Anterior cingulate cortex (tissue), 58 donors: ENCODE measurements at regions not wholly inside any gene's neighbourhood (a gene's known extent, or its start where the extent isn't known, plus 50 kb on each side); places are given as distances from the start of the nearest gene placed in this dataset.
"Not testable (repeated sequence)": the region's sequence is repeated elsewhere in the genome, so short reads cannot be mapped to it uniquely, and the experiment has no call there.

Experiments
- DNase-seq, 58 donors: peaks; one replicate each; lab custom pipeline; 2025; lab: John Stamatoyannopoulos, UW

DNA sequence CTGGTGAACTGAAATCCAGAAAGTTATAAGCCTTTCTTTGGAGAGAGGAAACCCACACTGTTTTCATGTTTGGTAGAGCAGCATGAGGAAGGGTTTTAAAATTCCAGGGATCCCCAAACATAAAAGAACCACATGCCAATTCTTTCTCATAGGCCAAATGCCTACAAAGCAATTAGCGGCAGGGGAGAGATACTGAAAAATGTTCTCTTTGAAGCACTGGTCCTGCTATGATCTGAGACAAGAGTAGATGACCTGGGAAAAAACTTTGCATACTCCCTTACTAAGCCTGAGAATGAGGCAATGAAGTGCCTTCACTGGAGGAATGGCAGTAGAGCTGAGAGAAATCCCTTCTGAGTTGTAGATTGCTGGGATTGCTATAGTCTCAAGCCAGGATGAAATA, 1261.7 kb downstream of the DSC3 start:
- DNase-seq: no peak

DNA sequence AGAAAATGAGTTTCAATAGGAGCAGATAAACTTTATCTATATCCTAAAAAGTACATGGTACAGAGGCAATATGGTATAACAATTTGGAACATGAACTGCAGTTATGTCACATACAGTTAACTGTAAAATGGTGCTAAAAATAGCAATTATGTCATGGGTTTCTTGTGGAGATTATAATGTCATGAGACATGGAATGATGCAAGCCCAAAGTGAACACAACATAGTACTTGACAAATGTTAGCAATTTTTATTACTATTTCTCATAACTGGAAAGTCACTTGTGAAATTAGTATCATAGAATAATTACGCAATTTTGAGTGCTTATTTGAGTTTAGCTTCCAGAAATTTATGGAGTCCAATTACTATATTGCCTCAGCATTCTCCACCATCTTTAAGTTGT, 1263.4 kb downstream of the DSC3 start:
- no peak for DNase-seq

DNA sequence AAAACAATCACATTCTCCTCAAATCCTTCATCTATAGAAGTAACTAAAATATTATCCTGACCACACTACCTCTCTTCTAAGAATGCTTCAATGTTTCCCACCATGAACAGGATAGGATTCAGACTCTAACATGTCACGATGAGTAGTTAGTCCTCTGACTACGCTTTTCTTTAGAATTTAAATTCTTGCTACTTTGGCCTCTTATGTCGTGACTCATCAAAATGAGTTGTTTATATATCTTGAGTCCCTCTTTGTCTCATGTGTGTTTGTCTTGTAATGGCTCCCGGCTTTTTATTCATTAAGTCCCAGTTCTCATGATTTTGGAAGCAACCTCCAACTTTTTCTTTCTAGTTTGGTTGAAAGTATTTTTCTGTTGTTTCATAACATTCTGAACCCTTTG, 1289.2 kb downstream of the DSC3 start:
- no peak for DNase-seq

GRCh38 chr18:29749704-29750103, 1292.8 kb downstream of the DSC3 start:
- no peak for DNase-seq

DNA sequence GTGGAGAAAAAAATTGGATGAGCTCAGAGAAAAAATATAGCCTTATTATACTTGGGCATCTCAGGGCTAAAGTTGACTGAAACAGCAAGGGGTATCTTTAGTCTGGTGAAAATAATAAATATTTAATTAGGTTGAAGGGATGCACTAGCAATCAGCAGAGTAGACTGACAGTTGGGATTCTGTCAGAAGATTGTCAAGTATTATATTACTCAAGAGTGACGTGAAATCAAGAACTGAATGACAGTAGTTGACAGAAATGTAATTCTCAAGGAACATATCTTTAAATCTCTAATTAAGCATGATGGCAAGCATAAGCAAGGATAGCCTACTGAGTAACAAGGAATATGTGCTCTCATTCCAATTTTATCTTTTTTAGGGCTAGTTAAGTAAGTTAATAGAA, 1301.1 kb downstream of the DSC3 start:
- DNase-seq: no peak

GRCh38 chr18:29737620-29738019, 1304.9 kb downstream of the DSC3 start:
- no peak for DNase-seq

- no peak for DNase-seq
These were observed 1305.4 kb downstream of the DSC3 start for GRCh38 chr18:29737190-29737589.

DNA sequence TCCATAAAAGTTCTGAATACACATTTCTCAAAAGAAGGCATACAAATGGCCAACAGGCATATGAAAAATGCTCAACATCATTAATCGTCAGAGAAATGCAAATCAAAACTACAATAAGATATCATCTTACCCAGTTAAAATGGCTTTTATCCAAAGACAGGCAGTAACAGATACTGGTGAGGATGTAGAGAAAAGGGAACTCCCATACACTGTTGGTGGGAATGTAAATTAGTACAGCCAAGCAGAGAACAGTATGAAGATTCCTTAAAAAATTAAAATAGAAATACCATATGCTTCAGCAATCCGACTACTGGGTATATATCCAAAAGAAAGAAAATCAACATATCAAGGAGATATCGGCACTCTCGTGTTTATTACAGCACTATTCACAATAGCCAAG, 1312.5 kb downstream of the DSC3 start:
- DNase-seq: no peak

- DNase-seq: peak in 4 of 58 donors; percentile 1 to 30 (median 4)
These were observed 1315.9 kb downstream of the DSC3 start for GRCh38 chr18:29726646-29727045.

GRCh38 chr18:29723486-29723885, 1319.1 kb downstream of the DSC3 start:
- not testable (repeated sequence) for DNase-seq

DNA sequence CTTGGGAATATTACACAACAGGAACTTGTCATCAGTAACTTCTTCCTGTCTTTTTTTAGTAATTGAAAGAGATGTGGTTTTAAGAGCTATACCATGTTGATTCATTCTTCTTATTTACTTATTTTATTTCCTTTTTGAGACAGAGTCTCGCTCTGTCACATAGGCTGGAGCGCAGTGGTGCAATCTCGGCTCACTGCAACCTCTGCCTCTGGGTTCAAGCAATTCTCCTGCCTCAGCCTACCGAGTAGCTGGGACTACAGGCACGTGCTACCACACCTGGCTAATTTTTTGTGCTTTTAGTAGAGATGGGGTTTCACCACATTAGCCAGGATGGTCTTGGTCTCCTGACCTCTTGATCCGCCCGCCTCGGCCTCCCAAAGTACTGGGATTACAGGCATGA, 1326.6 kb downstream of the DSC3 start:
- DNase-seq: not testable (repeated sequence)

- DNase-seq: no peak
These were observed 1329.8 kb downstream of the DSC3 start for GRCh38 chr18:29712785-29713184.

DNA sequence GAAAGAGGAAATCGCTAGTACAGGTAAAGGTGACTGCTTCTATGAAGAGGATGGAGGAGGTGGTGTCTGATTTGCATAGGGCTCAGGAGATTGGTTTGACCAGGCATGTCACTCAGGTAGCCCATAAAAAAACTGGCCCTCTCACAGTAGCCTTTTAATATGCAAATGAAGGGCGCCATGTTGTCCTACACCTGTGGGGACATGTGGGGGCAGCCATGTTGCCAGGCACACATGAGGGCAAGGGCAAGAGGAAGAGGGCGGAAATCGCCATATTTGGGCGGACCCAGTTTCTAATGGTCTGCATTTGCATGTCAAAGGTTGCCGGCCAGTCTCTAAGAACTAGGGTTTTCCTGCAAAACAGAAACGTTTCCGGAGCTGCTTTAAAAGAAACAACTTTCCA, 1330.6 kb downstream of the DSC3 start:
- no peak for DNase-seq

DNA sequence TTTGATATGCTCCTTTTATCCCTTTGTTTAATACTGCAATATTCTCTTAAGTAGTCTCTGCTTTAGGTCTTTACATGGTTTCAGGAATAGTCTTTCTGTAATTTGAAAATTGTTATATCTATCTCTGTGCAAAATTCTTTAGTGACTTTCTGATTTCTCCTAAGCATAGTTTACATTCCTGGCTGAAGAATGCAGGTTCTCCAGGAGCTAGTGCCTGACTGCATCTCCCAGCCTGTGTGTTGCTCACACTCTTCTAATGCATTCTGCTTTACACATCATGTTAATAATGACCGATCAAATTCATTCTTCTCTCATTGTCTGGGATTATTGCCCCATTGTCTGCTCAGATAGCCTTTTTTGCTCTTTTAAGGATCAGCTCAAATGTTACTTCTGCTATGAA, 1349.2 kb downstream of the DSC3 start:
- DNase-seq: no peak

- no peak for DNase-seq
These were observed 1361.0 kb downstream of the DSC3 start for GRCh38 chr18:29681578-29681977.

GRCh38 chr18:29664278-29665036, 1378.1 kb downstream of the DSC3 start:
- DNase-seq: no peak

DNA sequence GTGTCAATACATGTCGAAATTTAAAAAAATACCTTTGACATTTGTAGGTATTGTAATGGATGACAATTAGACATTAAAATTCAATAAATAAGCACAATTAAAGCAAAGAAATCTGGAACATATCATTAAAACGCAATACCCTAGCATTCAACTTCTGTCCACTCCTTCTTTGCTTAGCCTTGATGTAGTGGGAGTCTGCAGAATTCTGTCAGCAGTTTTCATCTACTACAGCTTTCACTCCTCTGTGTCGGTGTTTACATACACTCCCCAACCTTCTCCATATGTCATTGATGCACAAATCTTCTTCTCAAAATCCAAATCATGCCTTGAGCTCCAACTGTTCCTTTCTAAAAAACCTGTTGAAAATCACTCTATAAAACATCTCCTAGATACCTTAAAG, 1380.6 kb downstream of the DSC3 start:
- no peak for DNase-seq

GRCh38 chr18:29660777-29661176, 1381.8 kb downstream of the DSC3 start:
- DNase-seq: no peak

- no peak for DNase-seq
These were observed 1388.8 kb downstream of the DSC3 start for GRCh38 chr18:29653671-29654215.

- DNase-seq: no peak
These were observed 1389.7 kb downstream of the DSC3 start for GRCh38 chr18:29652797-29653196.

GRCh38 chr18:29651122-29651680, 1391.3 kb downstream of the DSC3 start:
- DNase-seq: no peak

GRCh38 chr18:29648891-29649290, 1393.7 kb downstream of the DSC3 start:
- DNase-seq: no peak
